NT2/D1 (cell line): ENCODE measurements at regions not wholly inside any gene's neighbourhood (a gene's known extent, or its start where the extent isn't known, plus 50 kb on each side); places are given as distances from the start of the nearest gene placed in this dataset.

ENCODE experiments used
- YY1 ChIP-seq: IDR thresholded peaks from 2 replicates; pipeline ENCODE4 v1.6.1; 2011; ENCODE audit not compliant: insufficient read length, insufficient read depth
- ZNF274 ChIP-seq: IDR thresholded peaks from 2 replicates; pipeline ENCODE4 v1.6.1; 2011; ENCODE audit warnings: mild to moderate bottlenecking, low read depth, low read length

DNA sequence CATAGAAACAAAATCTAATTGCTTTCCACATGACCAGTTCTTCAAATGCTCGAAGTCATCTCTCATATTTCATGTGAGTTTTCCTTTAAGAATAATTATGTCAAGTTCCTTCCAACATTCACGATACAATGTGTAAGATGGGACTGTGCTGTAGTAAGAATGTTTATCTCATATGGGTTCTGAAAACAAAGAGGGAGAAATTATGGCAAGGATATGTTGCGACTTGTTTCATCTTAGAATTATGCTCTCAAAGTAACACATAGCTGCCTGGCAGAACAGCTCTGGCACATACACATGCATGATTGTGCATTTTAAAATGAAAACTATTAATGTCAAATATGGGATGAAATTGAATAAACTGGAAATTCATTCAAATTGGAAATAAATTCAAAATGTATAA, 314.8 kb upstream of the ACVR2A start:
- TF ChIP-seq ZNF274, result no peak
- no peak for TF ChIP-seq YY1
